Activated CD8-positive, alpha-beta T cell treated with anti-CD3 and anti-CD28 coated beads for 36 hours (primary cell): ENCODE measurements at regions not wholly inside any gene's neighbourhood (a gene's known extent, or its start where the extent isn't known, plus 50 kb on each side); places are given as distances from the start of the nearest gene placed in this dataset.

Experiments used
- ATAC-seq: fragments of 200-7000 bp; cut with Tn5 transposase; one replicate; pipeline ENCODE4 v1.10.0; 2021; ENCODE audit warnings: mild to moderate bottlenecking, moderate library complexity
- CTCF ChIA-PET: fragments of 350-600 bp; sonication (Branson Sonifier 250); formaldehyde crosslinking; loops from one replicate; lab custom pipeline; 2021; ENCODE audit warnings: antibody characterized with exemption; lab: Charles Lee
- POLR2A ChIA-PET: fragments of 350-600 bp; sonication (Branson Sonifier 250); formaldehyde crosslinking; loops from one replicate; lab custom pipeline; 2021; ENCODE audit warnings: antibody characterized with exemption; lab: Charles Lee
- DNase-seq: peaks from one replicate; pipeline ENCODE4 v3.0.0-alpha.2; 2020
- H3K27ac Mint-ChIP-seq: one replicate; pipeline ENCODE4 v1.8.0; 2021; ENCODE audit warnings: mild to moderate bottlenecking, mixed read lengths
- H3K27me3 Mint-ChIP-seq: one replicate; pipeline ENCODE4 v1.8.0; 2021; ENCODE audit warnings: mixed read lengths
- H3K36me3 Mint-ChIP-seq: one replicate; pipeline ENCODE4 v1.8.0; 2021; ENCODE audit warnings: low read depth, mixed read lengths
- H3K4me1 Mint-ChIP-seq: one replicate; pipeline ENCODE4 v1.8.0; 2021; ENCODE audit warnings: low read depth, mixed read lengths
- H3K4me3 Mint-ChIP-seq: one replicate; pipeline ENCODE4 v1.8.0; 2021; ENCODE audit warnings: mild to moderate bottlenecking, moderate library complexity, mixed read lengths
- H3K9me3 Mint-ChIP-seq: one replicate; pipeline ENCODE4 v1.8.0; 2021; ENCODE audit warnings: mixed read lengths
- CTCF ChIP-seq: fragments of 200-600 bp; IDR thresholded peaks from one replicate; pipeline ENCODE4 v1.8.0; 2022; ENCODE audit warnings: antibody characterized with exemption, mild to moderate bottlenecking
- intact Hi-C: fragments of 100-400 bp; cut with micrococcal nuclease; formaldehyde crosslinking; loops from one replicate; pipeline ENCODE4 v1.10.0; 2022

DNA sequence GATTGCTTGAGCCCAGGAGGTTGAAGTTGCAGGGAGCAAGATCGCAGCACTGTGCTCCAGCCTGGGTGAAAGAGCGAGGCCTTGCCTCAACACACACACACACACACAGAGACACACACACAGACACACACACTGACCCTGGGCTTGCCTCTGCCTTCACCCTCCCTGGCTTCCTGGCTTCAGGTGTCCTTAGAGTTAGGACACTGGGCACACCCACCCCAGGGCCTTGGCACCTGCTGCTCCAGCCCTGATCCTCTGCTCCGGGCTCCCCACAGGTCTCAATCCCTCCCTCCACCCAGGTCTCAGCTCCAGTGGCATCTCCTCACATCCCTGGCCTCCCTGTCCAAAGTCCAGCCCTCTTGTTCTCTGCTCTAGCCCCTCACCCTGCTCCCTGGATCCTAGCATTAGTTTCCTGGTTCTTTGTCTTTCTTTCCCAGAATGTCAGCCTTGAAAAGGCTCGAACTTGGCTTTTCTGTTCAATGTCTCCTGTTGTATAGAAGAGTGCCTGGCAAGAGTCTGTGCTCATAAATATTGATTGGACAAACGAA lies 212.9 kb downstream of the C9orf50 start:
- H3K4me3 Mint-ChIP-seq: no peak overlapping the region
- peaks cover 13% of the 10 kb centered on the region for H3K4me1 Mint-ChIP-seq
- CTCF ChIA-PET: no interaction called here
- peaks cover 3% of the 10 kb centered on the region for H3K36me3 Mint-ChIP-seq
- no peak for TF ChIP-seq CTCF
- intact Hi-C loops: no loop called here
- no peaks in the 10 kb centered on the region for H3K27me3 Mint-ChIP-seq
- POLR2A ChIA-PET: no interaction called here
- DNase-seq (no peak), ATAC-seq (no peak)
- H3K27ac Mint-ChIP-seq: no peak overlapping the region
- H3K9me3 Mint-ChIP-seq: peaks cover 8% of the 10 kb centered on the region

GRCh38 chr9:129406278-129407225 lies 214.3 kb downstream of the C9orf50 start:
- TF ChIP-seq CTCF: no peak
- ChIA-PET POLR2A (no interaction called here), CTCF (no interaction called here)
- ATAC-seq: no peak
- no peak for DNase-seq
- intact Hi-C loops: no loop called here
- Mint-ChIP-seq H3K4me3 (no peak overlapping the region), H3K9me3 (peaks cover 8% of the 10 kb centered on the region), H3K4me1 (peaks cover 11% of the 10 kb centered on the region), H3K36me3 (peaks cover 3% of the 10 kb centered on the region), H3K27me3 (no peaks in the 10 kb centered on the region), H3K27ac (no peak overlapping the region)

DNA sequence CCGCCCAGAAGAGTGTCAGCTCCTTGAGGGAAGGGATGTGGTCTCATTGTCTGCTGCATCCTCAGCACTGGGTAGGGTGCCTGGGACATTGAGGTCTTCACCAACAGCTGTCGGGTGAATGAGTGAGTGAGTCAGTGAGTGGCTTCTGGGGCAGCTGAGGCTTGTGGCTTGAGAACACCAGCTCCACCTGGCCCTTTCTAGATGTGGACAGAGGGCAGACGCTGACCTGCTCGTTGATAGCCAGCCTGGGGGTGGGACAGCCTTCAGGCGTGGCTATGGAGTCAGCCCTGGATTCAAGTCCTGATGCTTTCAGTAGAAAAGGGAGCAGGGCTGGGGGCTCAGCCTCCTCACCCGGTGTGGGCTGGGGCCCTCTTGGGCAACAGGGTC lies 215.1 kb downstream of the C9orf50 start:
- intact Hi-C loops: no loop called here
- no peaks in the 10 kb centered on the region for H3K27me3 Mint-ChIP-seq
- H3K9me3 Mint-ChIP-seq: peaks cover 8% of the 10 kb centered on the region
- peaks cover 3% of the 10 kb centered on the region for H3K36me3 Mint-ChIP-seq
- ChIA-PET POLR2A (interaction anchor here (1.0 kb wide), 1 partner anchor 22 kb away, joined by 3 read pairs; no protein-coding TSS in a partner anchor), CTCF (no interaction called here)
- no peak for DNase-seq
- no peak overlapping the region for H3K4me3 Mint-ChIP-seq
- TF ChIP-seq CTCF: no peak
- ATAC-seq: no peak
- no peak overlapping the region for H3K27ac Mint-ChIP-seq
- peaks cover 11% of the 10 kb centered on the region for H3K4me1 Mint-ChIP-seq

GRCh38 chr9:129405089-129405826 lies 215.6 kb downstream of the C9orf50 start:
- H3K36me3 Mint-ChIP-seq: no peaks in the 10 kb centered on the region
- no peak for TF ChIP-seq CTCF
- intact Hi-C loops: no loop called here
- H3K9me3 Mint-ChIP-seq: peaks cover 2% of the 10 kb centered on the region
- ATAC-seq (no peak), DNase-seq (no peak)
- H3K27me3 Mint-ChIP-seq: no peaks in the 10 kb centered on the region
- CTCF ChIA-PET: no interaction called here
- H3K4me1 Mint-ChIP-seq: peaks cover 5% of the 10 kb centered on the region
- no peak overlapping the region for H3K4me3 Mint-ChIP-seq
- no peak overlapping the region for H3K27ac Mint-ChIP-seq
- POLR2A ChIA-PET: interaction anchor here (1.0 kb wide), 1 partner anchor 22 kb away, joined by 3 read pairs; no protein-coding TSS in a partner anchor
